ENCODE measurements at regions not wholly inside any gene's neighbourhood (a gene's known extent, or its start where the extent isn't known, plus 50 kb on each side); places are given as distances from the start of the nearest gene placed in this dataset.
"Not testable (repeated sequence)": the region's sequence is repeated elsewhere in the genome, so short reads cannot be mapped to it uniquely, and the experiment has no call there.

DNA sequence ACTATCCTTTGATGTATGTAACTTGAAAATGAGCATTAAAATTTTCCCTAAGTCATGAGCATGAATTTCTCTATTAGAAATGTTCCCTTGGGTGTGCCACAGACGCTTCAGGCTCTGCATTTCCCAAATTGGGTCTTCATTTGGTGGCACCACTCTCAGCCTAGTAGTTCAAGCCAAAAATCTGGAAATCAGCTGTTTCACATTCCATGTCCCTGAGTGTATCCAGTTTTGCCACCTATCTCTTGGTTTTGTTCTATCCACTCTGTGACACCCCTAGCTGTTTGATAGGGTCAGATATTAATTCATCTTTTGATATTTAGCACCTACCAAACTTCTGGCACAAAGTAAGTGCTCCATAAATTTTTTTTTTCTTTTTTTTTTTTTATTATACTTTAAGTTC, 89.5 kb upstream of the DPH5 start:
- Histone ChIP-seq H3K4me3 (no peak overlapping the region), H3K4me1 (peaks cover 0 to 24% (median 19%) of the 10 kb centered on the region in 9 donors), H3K27me3 (no peaks in the 10 kb centered on the region), H3K36me3 (no peaks in the 10 kb centered on the region), H3K27ac (no peak overlapping the region), H3K9me3 (peaks cover 0 to 9% (median 0%) of the 10 kb centered on the region in 11 donors)
- DNase-seq (no peak), ATAC-seq (no peak)
- TF ChIP-seq, protein P1, sequence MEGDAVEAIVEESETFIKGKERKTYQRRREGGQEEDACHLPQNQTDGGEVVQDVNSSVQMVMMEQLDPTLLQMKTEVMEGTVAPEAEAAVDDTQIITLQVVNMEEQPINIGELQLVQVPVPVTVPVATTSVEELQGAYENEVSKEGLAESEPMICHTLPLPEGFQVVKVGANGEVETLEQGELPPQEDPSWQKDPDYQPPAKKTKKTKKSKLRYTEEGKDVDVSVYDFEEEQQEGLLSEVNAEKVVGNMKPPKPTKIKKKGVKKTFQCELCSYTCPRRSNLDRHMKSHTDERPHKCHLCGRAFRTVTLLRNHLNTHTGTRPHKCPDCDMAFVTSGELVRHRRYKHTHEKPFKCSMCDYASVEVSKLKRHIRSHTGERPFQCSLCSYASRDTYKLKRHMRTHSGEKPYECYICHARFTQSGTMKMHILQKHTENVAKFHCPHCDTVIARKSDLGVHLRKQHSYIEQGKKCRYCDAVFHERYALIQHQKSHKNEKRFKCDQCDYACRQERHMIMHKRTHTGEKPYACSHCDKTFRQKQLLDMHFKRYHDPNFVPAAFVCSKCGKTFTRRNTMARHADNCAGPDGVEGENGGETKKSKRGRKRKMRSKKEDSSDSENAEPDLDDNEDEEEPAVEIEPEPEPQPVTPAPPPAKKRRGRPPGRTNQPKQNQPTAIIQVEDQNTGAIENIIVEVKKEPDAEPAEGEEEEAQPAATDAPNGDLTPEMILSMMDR (IDR thresholded peaks at IDR 0.05), result no peak
- WGBS, 2 donors, result 53 to 66% methylated on average over 1 of the region's 1 CpG
- intact Hi-C loops (cut with DNase I), result no loop called here

DNA sequence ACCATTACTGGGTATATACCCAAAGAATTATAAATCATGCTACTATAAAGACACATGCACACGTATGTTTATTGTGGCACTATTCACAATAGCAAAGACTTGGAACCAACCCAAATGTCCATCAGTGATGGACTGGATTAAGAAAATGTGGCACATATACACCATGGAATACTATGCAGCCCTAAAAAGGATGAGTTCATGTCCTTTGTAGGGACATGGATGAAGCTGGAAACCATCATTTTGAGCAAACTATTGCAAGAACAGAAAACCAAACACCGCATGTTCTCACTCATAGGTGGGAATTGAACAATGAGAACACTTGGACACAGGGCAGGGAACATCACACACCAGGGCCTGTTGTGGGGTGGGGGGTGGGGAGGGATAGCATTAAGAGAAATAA, 88.5 kb upstream of the DPH5 start:
- not testable (repeated sequence) for ATAC-seq, H3K36me3 ChIP-seq, H3K4me3 ChIP-seq, H3K27me3 ChIP-seq, DNase-seq, H3K9me3 ChIP-seq, H3K27ac ChIP-seq
- WGBS, 2 donors, result 97 to 100% methylated on average over 2 of the region's 2 CpGs
- H3K4me1 ChIP-seq, result peaks cover 0 to 24% (median 19%) of the 10 kb centered on the region in 9 donors
- intact Hi-C loops (cut with DNase I), result loop anchor here in 1 of 10 donors (5.0 kb wide), 1 partner anchor 123 kb away; the partner anchor contains the start of gene S1PR1

DNA sequence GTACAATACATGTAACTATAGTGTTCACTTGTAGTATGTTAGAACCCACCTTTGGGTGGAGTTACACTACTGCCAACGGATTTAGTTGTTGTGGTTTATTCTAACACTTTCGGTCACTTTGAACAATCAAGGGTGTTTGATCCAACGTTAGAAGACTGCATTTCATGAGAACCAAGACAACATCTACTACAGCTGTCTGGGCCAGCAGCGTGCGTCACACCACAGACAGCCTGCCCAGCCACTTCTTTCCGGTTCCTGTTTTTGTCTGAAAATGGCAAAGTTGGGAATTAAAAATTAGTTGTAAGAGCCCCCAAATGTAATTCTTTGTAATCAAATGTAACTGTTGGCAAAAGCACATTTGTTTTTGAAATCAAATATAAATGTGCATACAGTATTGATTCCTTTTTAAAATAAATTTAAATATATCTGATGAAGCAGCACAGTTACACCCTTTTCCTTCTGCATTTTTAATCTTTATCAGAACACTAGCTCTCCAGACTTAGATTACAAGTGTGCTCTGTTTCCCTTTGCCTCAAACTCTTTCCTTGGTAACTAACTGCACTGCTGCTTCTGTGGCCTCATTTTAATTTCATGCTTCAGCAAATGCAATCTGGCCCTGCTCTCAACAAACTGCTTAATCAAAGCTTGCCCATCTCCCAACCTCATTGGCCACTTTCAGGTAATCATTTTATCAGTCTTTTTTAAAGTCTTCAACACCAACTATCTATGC, 86.6 kb upstream of the DPH5 start:
- H3K4me1 ChIP-seq, result peaks cover 0 to 38% (median 26%) of the 10 kb centered on the region in 9 donors

DNA sequence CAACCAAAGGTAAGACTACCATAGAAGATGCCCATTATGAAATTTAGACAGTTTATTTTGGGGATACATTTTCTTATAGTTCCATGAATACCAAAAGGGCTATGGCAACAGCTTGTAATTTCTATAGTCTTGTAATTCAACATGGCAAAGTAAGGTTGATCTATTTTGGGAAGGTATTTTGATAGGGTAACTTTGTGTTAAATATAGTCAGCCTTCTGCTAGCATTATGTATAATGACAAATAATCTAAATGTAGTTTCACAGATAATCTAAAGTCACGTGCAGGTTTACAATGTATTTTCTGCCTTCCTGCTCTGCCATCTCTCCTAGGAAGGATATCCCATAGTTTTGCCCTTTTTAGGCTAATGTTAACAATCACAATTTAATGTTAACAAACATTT, 85.9 kb upstream of the DPH5 start:
- peaks cover 0 to 44% (median 32%) of the 10 kb centered on the region in 9 donors for H3K4me1 ChIP-seq
- no peaks in the 10 kb centered on the region for H3K27me3 ChIP-seq
- TF ChIP-seq, protein P1 (IDR thresholded peaks at IDR 0.05), result no peak
- no peaks in the 10 kb centered on the region for H3K36me3 ChIP-seq
- peaks cover 0 to 9% (median 0%) of the 10 kb centered on the region in 11 donors for H3K9me3 ChIP-seq
- 21 to 35% methylated on average over 1 of the region's 1 CpG for WGBS, 2 donors
- intact Hi-C loops (cut with DNase I), result loop anchor here in 1 of 10 donors (5.0 kb wide), 1 partner anchor 126 kb away; the partner anchor contains the start of gene S1PR1
- H3K27ac ChIP-seq, result peak overlapping the region in 9 of 10 donors; percentile 14 to 81 (median 42)
- no peak for DNase-seq
- peak in 3 of 8 donors; percentile 15 to 64 (median 25) for ATAC-seq
- H3K4me3 ChIP-seq, result no peak overlapping the region

More for the DNA sequence above, 86.6 kb upstream of the DPH5 start:
- intact Hi-C loops (cut with DNase I), result loop anchor here in 2 of 10 donors (1.0 to 5.0 kb wide), 2 partner anchors 49 to 125 kb away; partner anchors contain the start of gene S1PR1 (in 1 of the 2)
- Histone ChIP-seq H3K27ac (peak overlapping the region; percentile 20 to 81 (median 67)), H3K4me3 (no peak overlapping the region), H3K36me3 (no peaks in the 10 kb centered on the region), H3K27me3 (no peaks in the 10 kb centered on the region), H3K9me3 (peaks cover 0 to 9% (median 0%) of the 10 kb centered on the region in 11 donors)
- TF ChIP-seq, protein P1 (IDR thresholded peaks at IDR 0.05), result no peak
- DNase-seq, result peak; percentile 48 to 61
- WGBS, 2 donors, result 34 to 38% methylated on average over 6 of the region's 6 CpGs
- peak; percentile 83 to 95 (median 91) for ATAC-seq

All from heart right ventricle (tissue), 16 donors.